A673 (cell line): ENCODE measurements at regions not wholly inside any gene's neighbourhood (a gene's known extent, or its start where the extent isn't known, plus 50 kb on each side); places are given as distances from the start of the nearest gene placed in this dataset.

Experiments used
- BruUV-seq: library from RNA; stranded (reverse); fragments of 400-500 nt; replicated peaks from 2 replicates; lab custom pipeline; 2021; lab: Mats Ljungman, UMichigan
- CTCF ChIA-PET: fragments of 300-600 bp; sonication (Branson Sonifier 250); formaldehyde crosslinking; loops from one replicate; lab custom pipeline; 2022; ENCODE audit warnings: antibody characterized with exemption; lab: Charles Lee
- POLR2A ChIA-PET: fragments of 300-600 bp; sonication (Branson Sonifier 250); formaldehyde crosslinking; loops from one replicate; lab custom pipeline; 2022; ENCODE audit warnings: antibody characterized with exemption; ENCODE audit not compliant: low non-redundant PET; lab: Charles Lee
- DNase-seq: peaks from one replicate; pipeline ENCODE4 v3.0.0-alpha.2; 2015; ENCODE audit warnings: low spot score
- H3K27ac ChIP-seq: fragments of 200-600 bp; sonication (generic); 2 replicates; pipeline ENCODE4 v1.5.1; 2016; ENCODE audit warnings: mixed run types, low read depth, mild to moderate bottlenecking, mixed read lengths, antibody characterized with exemption, low read length; ENCODE audit not compliant: poor library complexity, severe bottlenecking
- H3K27me3 ChIP-seq: fragments of 200-600 bp; sonication (generic); replicated peaks from 2 replicates; pipeline ENCODE4 v1.6.1; 2017; ENCODE audit warnings: mixed run types, low read depth, mild to moderate bottlenecking, mixed read lengths, antibody characterized with exemption, low read length; ENCODE audit not compliant: insufficient read depth, poor library complexity
- H3K36me3 ChIP-seq: fragments of 200-600 bp; sonication (generic); 2 replicates; pipeline ENCODE4 v1.6.1; 2016; ENCODE audit warnings: mixed run types, mild to moderate bottlenecking, mixed read lengths, antibody characterized with exemption, low read length; ENCODE audit not compliant: insufficient read depth, poor library complexity, severe bottlenecking
- H3K4me1 ChIP-seq: fragments of 200-600 bp; sonication (generic); 2 replicates; pipeline ENCODE4 v1.6.1; 2017; ENCODE audit warnings: mixed run types, mild to moderate bottlenecking, mixed read lengths, antibody characterized with exemption, low read length; ENCODE audit not compliant: insufficient read depth, poor library complexity, severe bottlenecking
- H3K4me3 ChIP-seq: fragments of 200-600 bp; sonication (generic); 2 replicates; pipeline ENCODE4 v1.5.1; 2016; ENCODE audit warnings: low read depth, mixed run types, mild to moderate bottlenecking, mixed read lengths, low read length; ENCODE audit not compliant: poor library complexity, severe bottlenecking
- H3K9me3 ChIP-seq: fragments of 200-600 bp; sonication (generic); 2 replicates; pipeline ENCODE4 v1.6.1; 2016; ENCODE audit warnings: mixed run types, low read depth, mild to moderate bottlenecking, mixed read lengths, antibody characterized with exemption, low read length; ENCODE audit not compliant: poor library complexity, severe bottlenecking
- EZH2 ChIP-seq: fragments of 200-600 bp; sonication (generic); IDR thresholded peaks from 2 replicates; pipeline ENCODE4 v1.6.1; 2017; ENCODE audit warnings: borderline replicate concordance, low read depth, mild to moderate bottlenecking, mixed read lengths, antibody characterized with exemption, low read length; ENCODE audit not compliant: poor library complexity, severe bottlenecking
- intact Hi-C: fragments of 100-400 bp; cut with micrococcal nuclease; formaldehyde crosslinking; loops from one replicate; pipeline ENCODE4 v1.10.0; 2022; ENCODE audit not compliant: unreplicated experiment
- TF ChIP-seq, protein P1 (sequence below): fragments of 300-800, 200-600 bp; sonication (generic); conservative IDR thresholded peaks from 2 replicates; pipeline ENCODE4 v1.5.1; 2017; ENCODE audit warnings: low read depth, mild to moderate bottlenecking, antibody characterized with exemption, low read length, moderate library complexity, mixed read lengths

DNA sequence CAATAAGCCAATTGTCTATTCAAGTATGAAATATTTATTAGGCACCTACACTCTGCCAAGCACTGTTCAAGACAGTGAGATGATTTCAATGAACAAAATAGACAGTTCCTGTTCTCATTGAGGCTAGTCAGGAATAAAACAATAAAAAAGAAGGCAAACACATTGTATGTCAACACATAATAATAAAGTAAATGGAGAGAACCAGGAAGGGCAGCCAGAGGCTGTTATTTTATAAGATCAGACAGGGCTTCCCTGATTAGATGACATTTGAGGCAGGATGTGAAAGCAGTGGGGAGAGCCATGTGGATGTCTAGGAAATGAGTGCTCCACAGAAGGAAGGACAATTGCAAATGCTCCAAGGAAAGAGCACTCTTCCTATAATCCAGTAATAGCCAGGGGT, 2371.1 kb downstream of the MAT2B start:
- H3K9me3 ChIP-seq, result no peaks in the 10 kb centered on the region
- no TSS peak for BruUV-seq
- no peak for DNase-seq
- intact Hi-C loops, result no loop called here
- POLR2A ChIA-PET, result no interaction called here
- H3K27me3 ChIP-seq, result no peaks in the 10 kb centered on the region
- no peak overlapping the region for H3K27ac ChIP-seq
- H3K36me3 ChIP-seq, result no peaks in the 10 kb centered on the region
- TF ChIP-seq EZH2, result no peak
- TF ChIP-seq, protein P1, sequence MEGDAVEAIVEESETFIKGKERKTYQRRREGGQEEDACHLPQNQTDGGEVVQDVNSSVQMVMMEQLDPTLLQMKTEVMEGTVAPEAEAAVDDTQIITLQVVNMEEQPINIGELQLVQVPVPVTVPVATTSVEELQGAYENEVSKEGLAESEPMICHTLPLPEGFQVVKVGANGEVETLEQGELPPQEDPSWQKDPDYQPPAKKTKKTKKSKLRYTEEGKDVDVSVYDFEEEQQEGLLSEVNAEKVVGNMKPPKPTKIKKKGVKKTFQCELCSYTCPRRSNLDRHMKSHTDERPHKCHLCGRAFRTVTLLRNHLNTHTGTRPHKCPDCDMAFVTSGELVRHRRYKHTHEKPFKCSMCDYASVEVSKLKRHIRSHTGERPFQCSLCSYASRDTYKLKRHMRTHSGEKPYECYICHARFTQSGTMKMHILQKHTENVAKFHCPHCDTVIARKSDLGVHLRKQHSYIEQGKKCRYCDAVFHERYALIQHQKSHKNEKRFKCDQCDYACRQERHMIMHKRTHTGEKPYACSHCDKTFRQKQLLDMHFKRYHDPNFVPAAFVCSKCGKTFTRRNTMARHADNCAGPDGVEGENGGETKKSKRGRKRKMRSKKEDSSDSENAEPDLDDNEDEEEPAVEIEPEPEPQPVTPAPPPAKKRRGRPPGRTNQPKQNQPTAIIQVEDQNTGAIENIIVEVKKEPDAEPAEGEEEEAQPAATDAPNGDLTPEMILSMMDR, result no peak
- no peaks in the 10 kb centered on the region for H3K4me1 ChIP-seq
- CTCF ChIA-PET, result no interaction called here
- H3K4me3 ChIP-seq, result no peak overlapping the region

GRCh38 chr5:165877475-165877874, 2372.1 kb downstream of the MAT2B start:
- no peaks in the 10 kb centered on the region for H3K36me3 ChIP-seq
- ChIA-PET CTCF (no interaction called here), POLR2A (no interaction called here)
- BruUV-seq, result no TSS peak
- DNase-seq, result no peak
- TF ChIP-seq, protein P1, result no peak
- no peak for TF ChIP-seq EZH2
- no peaks in the 10 kb centered on the region for H3K4me1 ChIP-seq
- no peak overlapping the region for H3K4me3 ChIP-seq
- H3K9me3 ChIP-seq, result no peaks in the 10 kb centered on the region
- H3K27me3 ChIP-seq, result no peaks in the 10 kb centered on the region
- intact Hi-C loops, result no loop called here
- no peak overlapping the region for H3K27ac ChIP-seq

GRCh38 chr5:165881259-165881658, 2375.8 kb downstream of the MAT2B start:
- ChIA-PET POLR2A (no interaction called here), CTCF (no interaction called here)
- Histone ChIP-seq H3K4me1 (no peaks in the 10 kb centered on the region), H3K27ac (no peak overlapping the region), H3K36me3 (no peaks in the 10 kb centered on the region), H3K9me3 (no peaks in the 10 kb centered on the region), H3K4me3 (no peak overlapping the region), H3K27me3 (peaks cover 15% of the 10 kb centered on the region)
- DNase-seq, result peak; percentile 6
- BruUV-seq, result no TSS peak
- TF ChIP-seq EZH2, result no peak
- TF ChIP-seq, protein P1, result peak; percentile 24; the same call in 1 of the 2 replicates
- intact Hi-C loops, result no loop called here
